ENCODE measurements at regions not wholly inside any gene's neighbourhood (a gene's known extent, or its start where the extent isn't known, plus 50 kb on each side); places are given as distances from the start of the nearest gene placed in this dataset.

- no peak for DNase-seq (ENCODE audit: low read depth)
- Histone ChIP-seq H3K4me1 (ENCODE audit: control insufficient read depth, insufficient read depth, low read length) (peaks cover 24% of the 10 kb centered on the region), H3K9me3 (ENCODE audit: control insufficient read depth, low read length) (no peaks in the 10 kb centered on the region), H3K4me3 (ENCODE audit: low read length) (no peak overlapping the region), H3K27me3 (replicated peaks; ENCODE audit: control insufficient read depth, insufficient read depth, low read length) (no peaks in the 10 kb centered on the region), H3K36me3 (ENCODE audit: control insufficient read depth, insufficient read depth, low read length, severe bottlenecking) (no peaks in the 10 kb centered on the region), H3K9ac (ENCODE audit: low read length) (no peak overlapping the region)
Observed at GRCh38 chr5:128632264-128632663, 94.2 kb upstream of the FBN2 start.

DNA sequence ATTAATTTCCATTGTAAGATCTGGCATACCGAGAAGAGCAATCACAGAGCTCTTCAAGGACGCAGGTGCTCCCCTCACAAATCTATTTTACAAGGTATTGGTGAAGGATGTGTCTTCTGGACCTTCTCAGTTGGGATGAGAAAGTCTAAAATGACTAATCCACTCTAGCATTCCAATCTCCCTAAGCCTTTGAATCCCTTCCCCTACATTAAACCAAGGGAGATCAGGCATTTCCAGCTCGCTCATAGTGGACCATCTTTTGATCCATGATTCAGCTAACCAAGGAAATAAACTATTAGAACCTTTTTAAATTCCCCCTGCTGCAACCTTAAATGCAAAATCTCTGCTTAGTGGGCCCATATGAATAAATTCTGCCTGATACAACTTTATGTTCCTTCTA is 95.9 kb upstream of the FBN2 start:
- Histone ChIP-seq H3K27me3 (replicated peaks; ENCODE audit: control insufficient read depth, insufficient read depth, low read length) (no peaks in the 10 kb centered on the region), H3K36me3 (ENCODE audit: control insufficient read depth, insufficient read depth, low read length, severe bottlenecking) (no peaks in the 10 kb centered on the region), H3K4me3 (ENCODE audit: low read length) (no peak overlapping the region), H3K9ac (ENCODE audit: low read length) (no peak overlapping the region), H3K9me3 (ENCODE audit: control insufficient read depth, low read length) (no peaks in the 10 kb centered on the region), H3K4me1 (ENCODE audit: control insufficient read depth, insufficient read depth, low read length) (peaks cover 35% of the 10 kb centered on the region)
- no peak for DNase-seq (ENCODE audit: low read depth)

GRCh38 chr5:128635379-128635778 is 97.3 kb upstream of the FBN2 start:
- H3K36me3 ChIP-seq (ENCODE audit: control insufficient read depth, insufficient read depth, low read length, severe bottlenecking): no peaks in the 10 kb centered on the region
- peaks cover 26% of the 10 kb centered on the region for H3K4me1 ChIP-seq (ENCODE audit: control insufficient read depth, insufficient read depth, low read length)
- DNase-seq (ENCODE audit: low read depth): no peak
- H3K4me3 ChIP-seq (ENCODE audit: low read length): no peak overlapping the region
- H3K27me3 ChIP-seq (replicated peaks; ENCODE audit: control insufficient read depth, insufficient read depth, low read length): no peaks in the 10 kb centered on the region
- H3K9me3 ChIP-seq (ENCODE audit: control insufficient read depth, low read length): no peaks in the 10 kb centered on the region
- H3K9ac ChIP-seq (ENCODE audit: low read length): no peak overlapping the region

- H3K9me3 ChIP-seq (ENCODE audit: control insufficient read depth, low read length): no peaks in the 10 kb centered on the region
- no peak for DNase-seq (ENCODE audit: low read depth)
- peaks cover 26% of the 10 kb centered on the region for H3K4me1 ChIP-seq (ENCODE audit: control insufficient read depth, insufficient read depth, low read length)
- H3K36me3 ChIP-seq (ENCODE audit: control insufficient read depth, insufficient read depth, low read length, severe bottlenecking): no peaks in the 10 kb centered on the region
- no peaks in the 10 kb centered on the region for H3K27me3 ChIP-seq (replicated peaks; ENCODE audit: control insufficient read depth, insufficient read depth, low read length)
- peak overlapping the region; percentile 9 for H3K4me3 ChIP-seq (ENCODE audit: low read length)
- peak overlapping the region; percentile 70 for H3K9ac ChIP-seq (ENCODE audit: low read length)
Observed at GRCh38 chr5:128636361-128636760, 98.3 kb upstream of the FBN2 start.

GRCh38 chr5:128637031-128637430 is 99.0 kb upstream of the FBN2 start:
- Histone ChIP-seq H3K9me3 (ENCODE audit: control insufficient read depth, low read length) (no peaks in the 10 kb centered on the region), H3K4me1 (ENCODE audit: control insufficient read depth, insufficient read depth, low read length) (peaks cover 26% of the 10 kb centered on the region), H3K9ac (ENCODE audit: low read length) (peak overlapping the region; percentile 83), H3K36me3 (ENCODE audit: control insufficient read depth, insufficient read depth, low read length, severe bottlenecking) (no peaks in the 10 kb centered on the region), H3K4me3 (ENCODE audit: low read length) (peak overlapping the region; percentile 56), H3K27me3 (replicated peaks; ENCODE audit: control insufficient read depth, insufficient read depth, low read length) (no peaks in the 10 kb centered on the region)
- DNase-seq (ENCODE audit: low read depth): peak; percentile 73

GRCh38 chr5:128641861-128642260 is 103.8 kb upstream of the FBN2 start:
- no peak overlapping the region for H3K4me3 ChIP-seq (ENCODE audit: low read length)
- no peak overlapping the region for H3K9ac ChIP-seq (ENCODE audit: low read length)
- H3K36me3 ChIP-seq (ENCODE audit: control insufficient read depth, insufficient read depth, low read length, severe bottlenecking): no peaks in the 10 kb centered on the region
- H3K27me3 ChIP-seq (replicated peaks; ENCODE audit: control insufficient read depth, insufficient read depth, low read length): no peaks in the 10 kb centered on the region
- no peaks in the 10 kb centered on the region for H3K9me3 ChIP-seq (ENCODE audit: control insufficient read depth, low read length)
- no peak for DNase-seq (ENCODE audit: low read depth)
- peaks cover 43% of the 10 kb centered on the region for H3K4me1 ChIP-seq (ENCODE audit: control insufficient read depth, insufficient read depth, low read length)

DNA sequence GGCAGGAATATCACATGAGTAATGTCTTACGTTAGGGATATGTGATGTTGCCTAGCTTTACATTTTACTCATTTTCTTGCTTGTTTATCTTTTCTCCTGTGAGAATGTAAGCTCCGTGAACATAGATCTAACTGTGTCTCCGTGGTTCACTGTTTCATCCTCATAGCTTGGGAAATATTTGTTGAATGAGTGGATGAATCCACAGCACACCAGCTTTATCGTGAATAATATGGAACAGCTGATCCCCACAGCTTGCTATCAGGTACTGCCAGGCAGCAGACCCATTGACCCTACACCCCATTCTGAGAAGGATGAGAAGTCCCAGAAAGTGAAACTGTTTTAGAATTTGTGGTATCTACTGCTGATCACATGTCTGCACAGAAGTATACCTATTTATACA is 106.8 kb upstream of the FBN2 start:
- H3K4me3 ChIP-seq (ENCODE audit: low read length): peak overlapping the region; percentile 73
- H3K9me3 ChIP-seq (ENCODE audit: control insufficient read depth, low read length): no peaks in the 10 kb centered on the region
- no peaks in the 10 kb centered on the region for H3K36me3 ChIP-seq (ENCODE audit: control insufficient read depth, insufficient read depth, low read length, severe bottlenecking)
- H3K27me3 ChIP-seq (replicated peaks; ENCODE audit: control insufficient read depth, insufficient read depth, low read length): no peaks in the 10 kb centered on the region
- H3K9ac ChIP-seq (ENCODE audit: low read length): peak overlapping the region; percentile 81
- H3K4me1 ChIP-seq (ENCODE audit: control insufficient read depth, insufficient read depth, low read length): peaks cover 51% of the 10 kb centered on the region
- peak; percentile 81 for DNase-seq (ENCODE audit: low read depth)

DNA sequence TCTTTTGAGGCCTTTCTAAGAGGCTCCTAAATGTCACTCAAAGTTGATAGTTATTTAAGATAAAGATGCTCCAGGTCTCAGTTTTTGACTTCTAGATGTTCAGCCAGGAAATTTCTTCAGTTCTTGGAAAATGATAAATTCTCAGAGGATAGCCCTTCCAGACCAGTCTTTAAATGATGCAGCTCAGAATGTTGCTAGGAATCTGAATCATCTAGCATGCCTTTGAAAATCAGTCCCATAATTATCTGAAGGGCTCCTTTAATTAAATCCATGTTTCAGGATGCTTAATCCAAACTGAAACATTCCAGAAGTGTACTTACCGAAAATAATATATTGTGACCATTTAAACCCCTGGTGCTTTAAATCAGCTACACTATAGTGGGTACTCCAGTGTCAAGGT is 107.5 kb upstream of the FBN2 start:
- peak; percentile 68 for DNase-seq (ENCODE audit: low read depth)
- no peaks in the 10 kb centered on the region for H3K27me3 ChIP-seq (replicated peaks; ENCODE audit: control insufficient read depth, insufficient read depth, low read length)
- H3K4me1 ChIP-seq (ENCODE audit: control insufficient read depth, insufficient read depth, low read length): peaks cover 52% of the 10 kb centered on the region
- no peaks in the 10 kb centered on the region for H3K36me3 ChIP-seq (ENCODE audit: control insufficient read depth, insufficient read depth, low read length, severe bottlenecking)
- no peaks in the 10 kb centered on the region for H3K9me3 ChIP-seq (ENCODE audit: control insufficient read depth, low read length)
- peak overlapping the region; percentile 73 for H3K4me3 ChIP-seq (ENCODE audit: low read length)
- H3K9ac ChIP-seq (ENCODE audit: low read length): peak overlapping the region; percentile 81

GRCh38 chr5:128646176-128646575 is 108.1 kb upstream of the FBN2 start:
- Histone ChIP-seq H3K4me3 (ENCODE audit: low read length) (peak overlapping the region; percentile 4), H3K9me3 (ENCODE audit: control insufficient read depth, low read length) (no peaks in the 10 kb centered on the region), H3K27me3 (replicated peaks; ENCODE audit: control insufficient read depth, insufficient read depth, low read length) (no peaks in the 10 kb centered on the region), H3K4me1 (ENCODE audit: control insufficient read depth, insufficient read depth, low read length) (peaks cover 52% of the 10 kb centered on the region), H3K36me3 (ENCODE audit: control insufficient read depth, insufficient read depth, low read length, severe bottlenecking) (no peaks in the 10 kb centered on the region), H3K9ac (ENCODE audit: low read length) (peak overlapping the region; percentile 81)
- no peak for DNase-seq (ENCODE audit: low read depth)

GRCh38 chr5:128649192-128649591 is 111.1 kb upstream of the FBN2 start:
- H3K4me3 ChIP-seq (ENCODE audit: low read length): no peak overlapping the region
- H3K4me1 ChIP-seq (ENCODE audit: control insufficient read depth, insufficient read depth, low read length): peaks cover 49% of the 10 kb centered on the region
- H3K9ac ChIP-seq (ENCODE audit: low read length): peak overlapping the region; percentile 79
- H3K27me3 ChIP-seq (replicated peaks; ENCODE audit: control insufficient read depth, insufficient read depth, low read length): no peaks in the 10 kb centered on the region
- peak; percentile 95 for DNase-seq (ENCODE audit: low read depth)
- no peaks in the 10 kb centered on the region for H3K36me3 ChIP-seq (ENCODE audit: control insufficient read depth, insufficient read depth, low read length, severe bottlenecking)
- peaks cover 9% of the 10 kb centered on the region for H3K9me3 ChIP-seq (ENCODE audit: control insufficient read depth, low read length)

DNA sequence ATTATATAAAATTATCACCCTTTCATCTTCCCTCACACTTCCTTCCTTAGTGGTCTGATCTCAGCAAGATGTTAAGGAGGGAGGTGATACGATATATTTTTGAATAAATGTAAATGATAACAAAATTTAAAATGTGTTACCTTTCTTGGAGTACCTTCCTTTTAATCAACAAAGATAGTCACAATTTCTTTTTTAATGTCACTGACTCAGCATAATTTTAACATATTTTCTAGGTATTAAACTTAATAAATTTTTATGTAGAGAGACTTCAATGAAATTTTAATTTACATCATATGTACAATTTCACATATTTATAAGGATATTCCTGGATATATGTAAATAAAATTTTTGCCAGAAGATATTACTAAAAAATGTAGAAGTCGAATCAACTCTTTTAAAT is 125.0 kb upstream of the FBN2 start:
- H3K27me3 ChIP-seq (replicated peaks; ENCODE audit: control insufficient read depth, insufficient read depth, low read length): no peaks in the 10 kb centered on the region
- DNase-seq (ENCODE audit: low read depth): no peak
- H3K4me3 ChIP-seq (ENCODE audit: low read length): no peak overlapping the region
- no peaks in the 10 kb centered on the region for H3K4me1 ChIP-seq (ENCODE audit: control insufficient read depth, insufficient read depth, low read length)
- H3K36me3 ChIP-seq (ENCODE audit: control insufficient read depth, insufficient read depth, low read length, severe bottlenecking): no peaks in the 10 kb centered on the region
- no peak overlapping the region for H3K9ac ChIP-seq (ENCODE audit: low read length)
- H3K9me3 ChIP-seq (ENCODE audit: control insufficient read depth, low read length): no peaks in the 10 kb centered on the region

DNA sequence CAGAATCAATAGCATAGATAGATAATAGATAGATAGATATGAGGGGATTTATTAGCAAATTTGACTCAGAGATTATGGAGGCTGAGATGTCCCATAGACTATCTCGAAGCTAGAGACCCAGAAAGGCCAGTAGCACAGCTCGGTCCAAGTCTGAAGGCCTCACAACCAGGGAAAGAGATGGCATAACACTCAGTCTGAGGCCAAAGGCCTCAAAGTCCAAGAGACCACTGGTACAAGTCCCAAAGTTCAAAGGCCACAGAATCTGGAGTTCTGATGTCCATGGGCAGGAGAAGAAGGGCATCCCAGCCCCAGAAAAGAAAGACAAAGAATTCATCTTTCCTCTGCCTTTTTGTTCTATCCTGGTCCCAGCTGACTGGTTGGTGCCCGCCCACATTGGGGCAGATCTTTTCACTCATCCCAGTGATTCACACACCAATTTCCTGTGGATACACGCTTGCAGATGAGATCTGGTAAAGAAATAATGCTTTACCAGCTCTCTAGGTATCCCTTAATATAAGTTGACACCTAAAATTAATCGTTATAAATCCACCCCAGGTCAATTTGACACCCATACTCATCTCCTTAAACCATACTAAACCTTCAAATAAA is 127.8 kb upstream of the FBN2 start:
- Histone ChIP-seq H3K9ac (ENCODE audit: low read length) (no peak overlapping the region), H3K9me3 (ENCODE audit: control insufficient read depth, low read length) (no peaks in the 10 kb centered on the region), H3K4me1 (ENCODE audit: control insufficient read depth, insufficient read depth, low read length) (no peaks in the 10 kb centered on the region), H3K4me3 (ENCODE audit: low read length) (no peak overlapping the region), H3K36me3 (ENCODE audit: control insufficient read depth, insufficient read depth, low read length, severe bottlenecking) (no peaks in the 10 kb centered on the region), H3K27me3 (replicated peaks; ENCODE audit: control insufficient read depth, insufficient read depth, low read length) (no peaks in the 10 kb centered on the region)
- no peak for DNase-seq (ENCODE audit: low read depth)

All from adipocyte (in vitro differentiated cells).